Stomach (tissue), 8 donors: ENCODE measurements at regions not wholly inside any gene's neighbourhood (a gene's known extent, or its start where the extent isn't known, plus 50 kb on each side); places are given as distances from the start of the nearest gene placed in this dataset.

Experiments used
- DNase-seq, 2 donors: peaks; one replicate each; pipeline versions ENCODE4 v3.0.0 to v3.0.0-alpha.2; 2013 to 2019
- H3K27ac ChIP-seq, 5 donors: fragments of 200-600 bp in 4 of 5; sonication (generic) in 4 of 5; one replicate each; pipeline ENCODE4 v1.5.1; 2013 to 2019; ENCODE audit warnings: mild to moderate bottlenecking in 1 of 5, moderate library complexity in 1 of 5
- H3K27me3 ChIP-seq, 3 donors: fragments of 200-600 bp; sonication (generic); one replicate each; pipeline ENCODE4 v1.5.1; 2017 to 2019; ENCODE audit warnings: mixed run types in 1 of 3
- H3K36me3 ChIP-seq, 4 donors: fragments of 200-600 bp; sonication (generic); 1 replicate in 3 of 4; 2 replicates in 1 of 4; pipeline ENCODE4 v1.5.1; 2016 to 2019
- H3K4me1 ChIP-seq, 4 donors: fragments of 200-600 bp; sonication (generic); one replicate each; pipeline ENCODE4 v1.5.1; 2016 to 2019
- H3K4me3 ChIP-seq, 4 donors: fragments of 200-600 bp; sonication (generic) in 3 of 4; one replicate each; pipeline ENCODE4 v1.5.1; 2016 to 2019; ENCODE audit warnings: mild to moderate bottlenecking in 1 of 4
- H3K9me3 ChIP-seq, 4 donors: fragments of 200-600 bp; sonication (generic); one replicate each; pipeline ENCODE4 v1.5.1; 2016 to 2019
- CTCF ChIP-seq, 7 experiments: fragments of 450-650 bp in 4 of 7; fragments of 200-600 bp in 3 of 7; sonication (generic) in 3 of 7; IDR thresholded peaks; one replicate each; pipeline ENCODE4 v1.5.1; 2016 to 2019; ENCODE audit warnings: antibody characterized with exemption in 7 of 7, control low read depth in 2 of 7, mild to moderate bottlenecking in 1 of 7
- EP300 ChIP-seq: sonication (generic); formaldehyde crosslinking; IDR thresholded peaks from one replicate; pipeline ENCODE4 v1.6.1; 2017; ENCODE audit warnings: antibody characterized with exemption
- POLR2A ChIP-seq, 4 donors: fragments of 450-650 bp; IDR thresholded peaks; one replicate each; pipeline ENCODE4 v1.6.1; 2016; ENCODE audit warnings: antibody characterized with exemption in 4 of 4, control low read depth in 2 of 4, mild to moderate bottlenecking in 1 of 4, moderate library complexity in 1 of 4
- POLR2AphosphoS5 ChIP-seq, 3 donors: sonication (generic); formaldehyde crosslinking; IDR thresholded peaks; one replicate each; pipeline ENCODE4 v1.6.1; 2016; ENCODE audit warnings: antibody characterized with exemption in 3 of 3
- WGBS, 5 donors: extraction: QIAGEN DNeasy Blood & Tissue Kit in 3 of 5; methylation state at CpG; one replicate each; pipeline versions ENCODE4 v1.1.5 to v1.1.7; 2013 to 2018; 5-methylcytosine and 5-hydroxymethylcytosine counted together
- intact Hi-C: fragments of 100-400 bp; cut with DNase I; formaldehyde crosslinking; loops from one replicate; pipeline ENCODE4 v1.15.1; 2023; ENCODE audit warnings: low total_unique reads
- donor health status: healthy with polysubstance abuse.
- donor health status: Bipolar disorder and iron deficiency.
- donor health status: healthy.

GRCh38 chr2:106609780-106610179 lies 122.6 kb downstream of the CD8B2 start:
- intact Hi-C loops = no loop called here
- TF ChIP-seq POLR2AphosphoS5 (IDR thresholded peaks at IDR 0.05) (no peak), POLR2A (IDR thresholded peaks at IDR 0.05) (no peak), EP300 (no peak), CTCF (IDR thresholded peaks at IDR 0.05) (no peak)
- no peaks in the 10 kb centered on the region for H3K36me3 ChIP-seq
- peaks cover 0 to 9% (median 3%) of the 10 kb centered on the region in 4 donors for H3K9me3 ChIP-seq
- H3K4me3 ChIP-seq = no peak overlapping the region
- no peak overlapping the region for H3K27ac ChIP-seq
- peaks cover 0 to 11% (median 10%) of the 10 kb centered on the region in 4 donors for H3K4me1 ChIP-seq
- 34 to 57% (median 43%) methylated on average over 2 of the region's 2 CpGs for WGBS, 5 donors
- H3K27me3 ChIP-seq = no peaks in the 10 kb centered on the region
- no peak for DNase-seq

- Histone ChIP-seq H3K4me3 (no peak overlapping the region), H3K27ac (peak overlapping the region in 4 of 5 donors; percentile 27 to 63 (median 60)), H3K9me3 (peaks cover 0 to 9% (median 3%) of the 10 kb centered on the region in 4 donors), H3K4me1 (peaks cover 0 to 17% (median 16%) of the 10 kb centered on the region in 4 donors), H3K27me3 (no peaks in the 10 kb centered on the region), H3K36me3 (no peaks in the 10 kb centered on the region)
- intact Hi-C loops = no loop called here
- peak; percentile 55 to 85 for DNase-seq
- no peak for TF ChIP-seq CTCF (IDR thresholded peaks at IDR 0.05)
- peak in 2 of 3 donors; percentile 28 to 66 for TF ChIP-seq POLR2AphosphoS5 (IDR thresholded peaks at IDR 0.05)
- no peak for TF ChIP-seq POLR2A (IDR thresholded peaks at IDR 0.05)
- no peak for TF ChIP-seq EP300
- WGBS, 5 donors = 22 to 46% (median 32%) methylated on average over 5 of the region's 5 CpGs
Measured at GRCh38 chr2:106614511-106615291, 127.5 kb downstream of the CD8B2 start.

- H3K9me3 ChIP-seq = no peaks in the 10 kb centered on the region
- no peaks in the 10 kb centered on the region for H3K36me3 ChIP-seq
- TF ChIP-seq POLR2A (IDR thresholded peaks at IDR 0.05) = no peak
- TF ChIP-seq CTCF (IDR thresholded peaks at IDR 0.05) = no peak
- no peak for TF ChIP-seq EP300
- TF ChIP-seq POLR2AphosphoS5 (IDR thresholded peaks at IDR 0.05) = no peak
- H3K27me3 ChIP-seq = no peaks in the 10 kb centered on the region
- 70 to 85% (median 81%) methylated on average over 3 of the region's 3 CpGs for WGBS, 5 donors
- intact Hi-C loops = no loop called here
- DNase-seq = no peak
- peaks cover 0 to 17% (median 16%) of the 10 kb centered on the region in 4 donors for H3K4me1 ChIP-seq
- no peak overlapping the region for H3K27ac ChIP-seq
- no peak overlapping the region for H3K4me3 ChIP-seq
Measured at GRCh38 chr2:106618614-106619013, 131.4 kb downstream of the CD8B2 start.

GRCh38 chr2:106623456-106623855 lies 136.3 kb downstream of the CD8B2 start:
- TF ChIP-seq POLR2A (IDR thresholded peaks at IDR 0.05) = no peak
- no peak for TF ChIP-seq CTCF (IDR thresholded peaks at IDR 0.05)
- no peak for TF ChIP-seq EP300
- TF ChIP-seq POLR2AphosphoS5 (IDR thresholded peaks at IDR 0.05) = no peak
- no peaks in the 10 kb centered on the region for H3K27me3 ChIP-seq
- 69 to 82% (median 77%) methylated on average over 2 of the region's 2 CpGs for WGBS, 5 donors
- no peaks in the 10 kb centered on the region for H3K36me3 ChIP-seq
- H3K4me1 ChIP-seq = no peaks in the 10 kb centered on the region
- H3K9me3 ChIP-seq = peaks cover 0 to 12% (median 5%) of the 10 kb centered on the region in 4 donors
- H3K27ac ChIP-seq = no peak overlapping the region
- intact Hi-C loops = no loop called here
- no peak overlapping the region for H3K4me3 ChIP-seq
- no peak for DNase-seq
